Colonic mucosa (tissue), 4 donors: ENCODE measurements at regions not wholly inside any gene's neighbourhood (a gene's known extent, or its start where the extent isn't known, plus 50 kb on each side); places are given as distances from the start of the nearest gene placed in this dataset.

ENCODE experiments used
- DNase-seq: peaks from one replicate; pipeline ENCODE4 v3.0.0-alpha.2; 2020
- H3K27ac ChIP-seq: fragments of 200-600 bp; one replicate; pipeline ENCODE4 v1.8.0; 2021
- H3K27me3 ChIP-seq: fragments of 200-600 bp; one replicate; pipeline ENCODE4 v1.8.0; 2021
- H3K36me3 ChIP-seq: fragments of 200-600 bp; one replicate; pipeline ENCODE4 v1.8.0; 2021
- H3K4me1 ChIP-seq: fragments of 200-600 bp; one replicate; pipeline ENCODE4 v1.8.0; 2021; ENCODE audit warnings: mild to moderate bottlenecking
- H3K4me3 ChIP-seq: fragments of 200-600 bp; one replicate; pipeline ENCODE4 v1.8.0; 2021
- H3K9ac ChIP-seq, 2 donors: one replicate each; pipeline ENCODE4 v1.7.0; 2013; ENCODE audit warnings: control low read depth in 2 of 2, low read depth in 2 of 2, low read length in 2 of 2
- H3K9me3 ChIP-seq: fragments of 200-600 bp; one replicate; pipeline ENCODE4 v1.8.0; 2021
- CTCF ChIP-seq: fragments of 200-600 bp; IDR thresholded peaks from one replicate; pipeline ENCODE4 v1.8.0; 2022; ENCODE audit warnings: antibody characterized with exemption, mild to moderate bottlenecking
- intact Hi-C: fragments of 100-400 bp; cut with DNase I; formaldehyde crosslinking; loops from one replicate; pipeline ENCODE4 v1.14.1; 2022
- donor health status: healthy.
- donor health status: DM: no; HTN: no; CAD: no.
- donor health status: DM: no; HTN: no; CAD: no.

GRCh38 chr9:134978272-134978671 is 60.6 kb upstream of the FCN1 start:
- no peak overlapping the region for H3K9ac ChIP-seq
- H3K27ac ChIP-seq, result no peak overlapping the region
- H3K27me3 ChIP-seq, result no peaks in the 10 kb centered on the region
- no peak overlapping the region for H3K4me3 ChIP-seq
- H3K36me3 ChIP-seq, result no peaks in the 10 kb centered on the region
- no peak for TF ChIP-seq CTCF
- no peak for DNase-seq
- no peaks in the 10 kb centered on the region for H3K9me3 ChIP-seq
- no peaks in the 10 kb centered on the region for H3K4me1 ChIP-seq
- intact Hi-C loops, result no loop called here

GRCh38 chr9:134980516-134980915 is 62.8 kb upstream of the FCN1 start:
- no peak for DNase-seq
- Histone ChIP-seq H3K4me1 (no peaks in the 10 kb centered on the region), H3K36me3 (no peaks in the 10 kb centered on the region), H3K4me3 (no peak overlapping the region), H3K9me3 (no peaks in the 10 kb centered on the region), H3K27ac (no peak overlapping the region), H3K27me3 (no peaks in the 10 kb centered on the region), H3K9ac (no peak overlapping the region)
- TF ChIP-seq CTCF, result no peak
- intact Hi-C loops, result loop anchor here (10.0 kb wide), 1 partner anchor 196 kb away; no protein-coding TSS in a partner anchor

- no peak for DNase-seq
- no peak overlapping the region for H3K27ac ChIP-seq
- no peak for TF ChIP-seq CTCF
- intact Hi-C loops, result loop anchor here (10.0 kb wide), 1 partner anchor 196 kb away; no protein-coding TSS in a partner anchor
- no peak overlapping the region for H3K9ac ChIP-seq
- H3K9me3 ChIP-seq, result no peaks in the 10 kb centered on the region
- no peak overlapping the region for H3K4me3 ChIP-seq
- no peaks in the 10 kb centered on the region for H3K27me3 ChIP-seq
- no peaks in the 10 kb centered on the region for H3K4me1 ChIP-seq
- H3K36me3 ChIP-seq, result no peaks in the 10 kb centered on the region
These were observed 63.3 kb upstream of the FCN1 start for GRCh38 chr9:134980991-134981390.

- intact Hi-C loops, result loop anchor here (10.0 kb wide), 1 partner anchor 197 kb away; no protein-coding TSS in a partner anchor
- Histone ChIP-seq H3K4me1 (no peaks in the 10 kb centered on the region), H3K27ac (no peak overlapping the region), H3K27me3 (no peaks in the 10 kb centered on the region), H3K4me3 (no peak overlapping the region), H3K9me3 (no peaks in the 10 kb centered on the region), H3K36me3 (no peaks in the 10 kb centered on the region), H3K9ac (no peak overlapping the region)
- TF ChIP-seq CTCF, result no peak
- no peak for DNase-seq
These were observed 64.1 kb upstream of the FCN1 start for GRCh38 chr9:134981829-134982228.

GRCh38 chr9:134982311-134982710 is 64.6 kb upstream of the FCN1 start:
- Histone ChIP-seq H3K4me3 (no peak overlapping the region), H3K27ac (no peak overlapping the region), H3K27me3 (no peaks in the 10 kb centered on the region), H3K9ac (no peak overlapping the region), H3K36me3 (no peaks in the 10 kb centered on the region), H3K4me1 (no peaks in the 10 kb centered on the region), H3K9me3 (no peaks in the 10 kb centered on the region)
- no peak for DNase-seq
- no peak for TF ChIP-seq CTCF
- intact Hi-C loops, result loop anchor here (10.0 kb wide), 1 partner anchor 198 kb away; no protein-coding TSS in a partner anchor
